Caco-2 (cell line): ENCODE measurements at regions not wholly inside any gene's neighbourhood (a gene's known extent, or its start where the extent isn't known, plus 50 kb on each side); places are given as distances from the start of the nearest gene placed in this dataset.

ENCODE experiments used
- BruUV-seq: library from RNA; stranded (reverse); fragments of 400-500 nt; replicated peaks from 2 replicates; lab custom pipeline; 2021; lab: Mats Ljungman, UMichigan
- CTCF ChIA-PET: fragments of 300-600 bp; sonication (Branson Sonifier 250); formaldehyde crosslinking; loops from one replicate; lab custom pipeline; 2022; ENCODE audit warnings: antibody characterized with exemption; lab: Charles Lee
- POLR2A ChIA-PET: fragments of 300-600 bp; sonication (Branson Sonifier 250); formaldehyde crosslinking; loops from one replicate; lab custom pipeline; 2022; ENCODE audit warnings: antibody characterized with exemption; lab: Charles Lee
- DNase-seq, 2 experiments: peaks; one replicate each; pipeline versions ENCODE4 v3.0.0 to v3.0.0-alpha.2; 2020 to 2022
- H3K27me3 ChIP-seq: replicated peaks from 2 replicates; pipeline ENCODE4 v1.6.0; 2011; ENCODE audit warnings: low read length; ENCODE audit not compliant: control insufficient read depth, insufficient read depth
- H3K36me3 ChIP-seq: 2 replicates; pipeline ENCODE4 v1.5.1; 2011; ENCODE audit warnings: low read length; ENCODE audit not compliant: control insufficient read depth, insufficient read depth
- H3K4me1 ChIP-seq: fragments of 250-450 bp; sonication (Bioruptor Pico); 2 replicates; pipeline ENCODE4 v1.5.1; 2020; ENCODE audit warnings: mild to moderate bottlenecking
- H3K4me3 ChIP-seq: 2 replicates; pipeline ENCODE4 v1.5.1; 2011; ENCODE audit warnings: low read depth, mild to moderate bottlenecking, control low read depth, low read length
- H3K9me3 ChIP-seq: fragments of 250-450 bp; sonication (Bioruptor Pico); 2 replicates; pipeline ENCODE4 v1.5.1; 2020; ENCODE audit warnings: mild to moderate bottlenecking, moderate library complexity
- H3K27ac Mint-ChIP-seq: one replicate; pipeline ENCODE4 v1.8.0; 2022; ENCODE audit warnings: mixed read lengths; ENCODE audit not compliant: unreplicated experiment
- H3K27me3 Mint-ChIP-seq: one replicate; pipeline ENCODE4 v1.8.0; 2022; ENCODE audit warnings: mixed read lengths; ENCODE audit not compliant: insufficient read depth, unreplicated experiment
- H3K36me3 Mint-ChIP-seq: one replicate; pipeline ENCODE4 v1.8.0; 2022; ENCODE audit warnings: mild to moderate bottlenecking, mixed read lengths; ENCODE audit not compliant: insufficient read depth, unreplicated experiment
- H3K4me1 Mint-ChIP-seq: one replicate; pipeline ENCODE4 v1.8.0; 2022; ENCODE audit warnings: low read depth, mixed read lengths; ENCODE audit not compliant: unreplicated experiment
- H3K4me3 Mint-ChIP-seq: one replicate; pipeline ENCODE4 v1.8.0; 2022; ENCODE audit warnings: mild to moderate bottlenecking, moderate library complexity, mixed read lengths; ENCODE audit not compliant: unreplicated experiment
- H3K9me3 Mint-ChIP-seq: one replicate; pipeline ENCODE4 v1.8.0; 2022; ENCODE audit warnings: mixed read lengths; ENCODE audit not compliant: unreplicated experiment
- intact Hi-C: fragments of 100-400 bp; cut with micrococcal nuclease; formaldehyde crosslinking; loops from one replicate; pipeline ENCODE4 v1.10.0; 2022; ENCODE audit not compliant: unreplicated experiment
- TF ChIP-seq, protein P1 (sequence below), 2 experiments: fragments of 200-600 bp in 1 of 2; IDR thresholded peaks; 1 replicate in 1 of 2; 2 replicates in 1 of 2; pipeline versions ENCODE4 v1.5.1 to v1.8.0; 2011 to 2022; ENCODE audit warnings: antibody characterized with exemption in 1 of 2, control low read depth in 1 of 2, inconsistent platforms in 1 of 2, low read depth in 1 of 2, low read length in 1 of 2, mild to moderate bottlenecking in 1 of 2, moderate library complexity in 1 of 2; ENCODE audit not compliant: insufficient read depth in 1 of 2, severe bottlenecking in 1 of 2, unreplicated experiment in 1 of 2

DNA sequence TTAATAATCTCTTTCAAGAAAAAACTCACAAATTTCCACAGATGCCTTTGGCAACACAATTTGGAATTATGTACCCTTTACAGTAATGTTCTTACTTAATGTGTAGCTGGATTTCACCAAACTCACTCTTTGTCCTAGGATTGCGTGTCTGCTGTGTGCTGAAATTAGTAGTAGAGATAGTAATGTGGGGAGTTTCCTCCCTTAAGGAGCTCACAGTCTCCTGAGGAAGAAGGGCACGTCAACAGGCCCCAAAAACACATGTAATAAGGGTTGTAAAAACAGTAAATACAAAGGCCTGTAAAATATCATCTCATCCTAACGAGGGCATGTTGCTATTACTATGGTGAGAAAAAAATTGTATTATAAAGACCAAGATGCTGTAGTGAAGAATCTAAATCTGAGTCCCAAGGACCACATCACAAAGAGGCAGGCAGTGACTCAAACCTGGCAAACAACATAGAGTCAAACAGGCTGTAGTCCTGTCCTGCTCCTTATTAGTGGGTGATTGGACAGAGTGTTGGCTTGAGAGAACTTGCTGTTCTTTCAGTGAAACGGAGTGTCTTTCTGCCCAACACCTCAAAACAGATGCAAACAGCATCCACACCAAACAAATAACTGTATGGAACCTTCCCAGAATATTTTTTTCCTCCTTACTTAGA, 83.2 kb upstream of the PAPPA start:
- Mint-ChIP-seq H3K4me1 (no peaks in the 10 kb centered on the region), H3K9me3 (no peaks in the 10 kb centered on the region), H3K27ac (no peak overlapping the region), H3K4me3 (no peak overlapping the region), H3K36me3 (no peaks in the 10 kb centered on the region), H3K27me3 (peaks cover 7% of the 10 kb centered on the region)
- no peaks in the 10 kb centered on the region for H3K27me3 ChIP-seq
- TF ChIP-seq, protein P1, sequence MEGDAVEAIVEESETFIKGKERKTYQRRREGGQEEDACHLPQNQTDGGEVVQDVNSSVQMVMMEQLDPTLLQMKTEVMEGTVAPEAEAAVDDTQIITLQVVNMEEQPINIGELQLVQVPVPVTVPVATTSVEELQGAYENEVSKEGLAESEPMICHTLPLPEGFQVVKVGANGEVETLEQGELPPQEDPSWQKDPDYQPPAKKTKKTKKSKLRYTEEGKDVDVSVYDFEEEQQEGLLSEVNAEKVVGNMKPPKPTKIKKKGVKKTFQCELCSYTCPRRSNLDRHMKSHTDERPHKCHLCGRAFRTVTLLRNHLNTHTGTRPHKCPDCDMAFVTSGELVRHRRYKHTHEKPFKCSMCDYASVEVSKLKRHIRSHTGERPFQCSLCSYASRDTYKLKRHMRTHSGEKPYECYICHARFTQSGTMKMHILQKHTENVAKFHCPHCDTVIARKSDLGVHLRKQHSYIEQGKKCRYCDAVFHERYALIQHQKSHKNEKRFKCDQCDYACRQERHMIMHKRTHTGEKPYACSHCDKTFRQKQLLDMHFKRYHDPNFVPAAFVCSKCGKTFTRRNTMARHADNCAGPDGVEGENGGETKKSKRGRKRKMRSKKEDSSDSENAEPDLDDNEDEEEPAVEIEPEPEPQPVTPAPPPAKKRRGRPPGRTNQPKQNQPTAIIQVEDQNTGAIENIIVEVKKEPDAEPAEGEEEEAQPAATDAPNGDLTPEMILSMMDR (IDR thresholded peaks at IDR 0.05; ENCODE audit: insufficient read depth in 1 of 2, low read depth in 1 of 2, low read length in 1 of 2, severe bottlenecking in 1 of 2, unreplicated experiment in 1 of 2): no peak
- H3K4me1 ChIP-seq: no peaks in the 10 kb centered on the region
- H3K4me3 ChIP-seq: no peak overlapping the region
- no peaks in the 10 kb centered on the region for H3K36me3 ChIP-seq
- CTCF ChIA-PET: no interaction called here
- intact Hi-C loops: no loop called here
- POLR2A ChIA-PET: no interaction called here
- H3K9me3 ChIP-seq: no peaks in the 10 kb centered on the region
- no peak for DNase-seq
- no TSS peak for BruUV-seq

DNA sequence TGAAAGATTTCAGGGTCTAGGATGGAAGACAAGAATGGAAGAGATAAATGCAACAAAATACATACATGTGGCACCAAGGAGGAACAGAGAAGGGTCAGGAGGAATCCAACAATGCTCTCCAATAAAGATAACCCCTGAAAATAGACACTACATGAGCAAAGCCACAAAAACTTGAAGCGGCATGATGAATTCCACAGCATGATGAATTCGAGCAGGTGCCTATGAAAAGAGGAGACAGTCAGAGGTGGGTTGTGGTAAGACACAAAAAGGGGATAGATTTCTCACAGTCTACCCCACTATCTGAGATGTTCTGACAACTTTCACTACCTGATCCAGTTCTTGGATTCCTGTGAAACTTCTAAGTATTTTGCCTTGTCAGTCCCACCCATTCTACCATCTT, 81.5 kb upstream of the PAPPA start:
- CTCF ChIA-PET: no interaction called here
- POLR2A ChIA-PET: no interaction called here

DNA sequence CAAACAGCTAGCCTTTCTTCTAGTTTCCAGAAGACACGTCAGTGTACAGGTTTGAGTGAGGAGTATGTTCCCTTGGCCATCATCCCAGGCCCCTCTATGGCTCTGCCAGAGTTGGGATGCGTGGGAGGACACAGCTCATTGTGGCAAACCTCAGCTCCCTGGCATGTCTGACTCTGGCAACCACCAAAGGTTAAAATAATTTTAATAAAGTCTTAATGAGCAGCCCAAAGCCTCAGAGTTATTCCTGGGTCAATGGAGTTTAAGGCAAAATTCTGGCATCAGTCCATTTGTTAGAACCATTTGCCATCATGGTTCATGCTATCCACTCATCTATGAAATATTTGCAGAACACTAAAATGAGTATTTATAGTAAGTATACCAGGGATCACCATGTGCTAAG, 79.8 kb upstream of the PAPPA start:
- Mint-ChIP-seq H3K36me3 (no peaks in the 10 kb centered on the region), H3K27me3 (peaks cover 3% of the 10 kb centered on the region), H3K27ac (no peak overlapping the region), H3K9me3 (no peaks in the 10 kb centered on the region), H3K4me3 (no peak overlapping the region), H3K4me1 (no peaks in the 10 kb centered on the region)
- Histone ChIP-seq H3K9me3 (no peaks in the 10 kb centered on the region), H3K4me3 (no peak overlapping the region), H3K4me1 (no peaks in the 10 kb centered on the region), H3K36me3 (no peaks in the 10 kb centered on the region), H3K27me3 (no peaks in the 10 kb centered on the region)
- CTCF ChIA-PET: no interaction called here
- TF ChIP-seq, protein P1 (IDR thresholded peaks at IDR 0.05; ENCODE audit: insufficient read depth in 1 of 2, low read depth in 1 of 2, low read length in 1 of 2, severe bottlenecking in 1 of 2, unreplicated experiment in 1 of 2): no peak
- POLR2A ChIA-PET: no interaction called here
- intact Hi-C loops: no loop called here
- DNase-seq: no peak
- no TSS peak for BruUV-seq

More for the DNA sequence above, 81.5 kb upstream of the PAPPA start:
- intact Hi-C loops: no loop called here
- no peak for DNase-seq
- H3K36me3 Mint-ChIP-seq: no peaks in the 10 kb centered on the region
- TF ChIP-seq, protein P1 (IDR thresholded peaks at IDR 0.05; ENCODE audit: insufficient read depth in 1 of 2, low read depth in 1 of 2, low read length in 1 of 2, severe bottlenecking in 1 of 2, unreplicated experiment in 1 of 2): no peak
- no peaks in the 10 kb centered on the region for H3K4me1 Mint-ChIP-seq
- H3K9me3 ChIP-seq: no peaks in the 10 kb centered on the region
- no peak overlapping the region for H3K4me3 ChIP-seq
- no TSS peak for BruUV-seq
- no peaks in the 10 kb centered on the region for H3K36me3 ChIP-seq
- no peak overlapping the region for H3K27ac Mint-ChIP-seq
- no peaks in the 10 kb centered on the region for H3K4me1 ChIP-seq
- H3K27me3 Mint-ChIP-seq: peaks cover 5% of the 10 kb centered on the region
- no peaks in the 10 kb centered on the region for H3K27me3 ChIP-seq
- H3K4me3 Mint-ChIP-seq: no peak overlapping the region
- H3K9me3 Mint-ChIP-seq: no peaks in the 10 kb centered on the region
